ENCODE measurements at regions not wholly inside any gene's neighbourhood (a gene's known extent, or its start where the extent isn't known, plus 50 kb on each side); places are given as distances from the start of the nearest gene placed in this dataset.

GRCh38 chr16:73873643-73874042 is 423.0 kb upstream of the PSMD7 start:
- no peak for TF ChIP-seq CTCF (IDR thresholded peaks at IDR 0.05; ENCODE audit: poor library complexity)
- TF ChIP-seq EZH2 (IDR thresholded peaks at IDR 0.05; ENCODE audit: borderline replicate concordance), result no peak
